ENCODE measurements at regions not wholly inside any gene's neighbourhood (a gene's known extent, or its start where the extent isn't known, plus 50 kb on each side); places are given as distances from the start of the nearest gene placed in this dataset.

DNA sequence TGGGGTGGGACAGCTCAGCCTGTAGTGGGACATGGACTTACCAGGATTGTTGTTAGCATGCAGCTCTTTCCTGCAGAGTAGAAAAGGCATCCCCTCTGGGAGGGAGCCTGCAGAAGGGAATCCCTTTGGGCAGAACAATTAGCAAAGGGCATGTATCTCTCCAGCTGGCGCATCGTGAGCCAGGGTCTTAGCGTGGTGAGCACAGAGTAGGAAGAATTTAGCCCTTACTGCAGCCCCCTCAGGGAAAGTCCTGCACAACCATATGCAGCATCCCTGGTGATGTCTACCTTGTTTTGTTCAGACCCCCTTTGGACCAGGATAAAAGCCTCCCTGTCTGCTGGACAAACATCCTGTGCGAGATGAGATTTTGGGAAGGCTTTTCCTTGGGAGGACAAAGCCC lies 292.1 kb downstream of the SLC4A3 start:
- no peak for TF ChIP-seq HDGF (IDR thresholded peaks at IDR 0.05; ENCODE audit: borderline replicate concordance)
- no peak for TF ChIP-seq ARNT (IDR thresholded peaks at IDR 0.05)
- no peak for TF ChIP-seq NFRKB (IDR thresholded peaks at IDR 0.05)
- no peak for TF ChIP-seq SP1 (IDR thresholded peaks at IDR 0.05)
- no peak for TF ChIP-seq TARDBP (IDR thresholded peaks at IDR 0.05)
- no peak for TF ChIP-seq ZNF384 (IDR thresholded peaks at IDR 0.05)

All from HEK293T (cell line).